DND-41 (cell line): ENCODE measurements at regions not wholly inside any gene's neighbourhood (a gene's known extent, or its start where the extent isn't known, plus 50 kb on each side); places are given as distances from the start of the nearest gene placed in this dataset.
"Not testable (repeated sequence)": the region's sequence is repeated elsewhere in the genome, so short reads cannot be mapped to it uniquely, and the experiment has no call there.

Experiments
- ATAC-seq: fragments of 200-7000 bp; cut with Tn5 transposase; 3 replicates; pipeline ENCODE4 v1.9.1; 2021; ENCODE audit warnings: low read depth; ENCODE audit not compliant: insufficient read depth
- DNase-seq: peaks from one replicate; pipeline ENCODE4 v3.0.0-alpha.2; 2020
- H2AFZ ChIP-seq: 2 replicates; pipeline ENCODE4 v1.6.0; 2012; ENCODE audit warnings: low read depth, low read length
- H3K27ac ChIP-seq: 2 replicates; pipeline ENCODE4 v1.5.1; 2012; ENCODE audit warnings: low read length, inconsistent platforms
- H3K27me3 ChIP-seq: fragments of 200-600 bp; sonication (generic); 2 replicates; pipeline ENCODE4 v1.6.0; 2012; ENCODE audit warnings: low read length, mild to moderate bottlenecking, inconsistent platforms; ENCODE audit not compliant: insufficient read depth, poor library complexity
- H3K36me3 ChIP-seq: 2 replicates; pipeline ENCODE4 v1.5.1; 2012; ENCODE audit warnings: low read length, inconsistent platforms; ENCODE audit not compliant: insufficient read depth
- H3K4me1 ChIP-seq: 2 replicates; pipeline ENCODE4 v1.5.1; 2012; ENCODE audit warnings: mild to moderate bottlenecking, low read length; ENCODE audit not compliant: insufficient read depth
- H3K4me2 ChIP-seq: 2 replicates; pipeline ENCODE4 v1.6.0; 2012; ENCODE audit warnings: mild to moderate bottlenecking, moderate library complexity, low read length, inconsistent platforms; ENCODE audit not compliant: insufficient read depth
- H3K4me3 ChIP-seq, 2 experiments: fragments of 200-600 bp in 1 of 2; shearing (Covaris generic) in 1 of 2; 2 replicates each; pipeline ENCODE4 v1.5.1; 2012 to 2016; ENCODE audit warnings: inconsistent platforms in 2 of 2, low read length in 2 of 2, mild to moderate bottlenecking in 2 of 2, low read depth in 1 of 2, moderate library complexity in 1 of 2
- H3K79me2 ChIP-seq: 2 replicates; pipeline ENCODE4 v1.6.0; 2012; ENCODE audit warnings: low read length, inconsistent platforms; ENCODE audit not compliant: insufficient read depth
- H3K9ac ChIP-seq: 2 replicates; pipeline ENCODE4 v1.6.0; 2012; ENCODE audit warnings: low read depth, mild to moderate bottlenecking, inconsistent platforms, low read length, moderate library complexity
- H3K9me3 ChIP-seq: 2 replicates; pipeline ENCODE4 v1.5.1; 2012; ENCODE audit warnings: low read length, moderate library complexity, mild to moderate bottlenecking, inconsistent platforms; ENCODE audit not compliant: insufficient read depth, severe bottlenecking
- H4K20me1 ChIP-seq: 2 replicates; pipeline ENCODE4 v1.6.0; 2012; ENCODE audit warnings: low read length; ENCODE audit not compliant: insufficient read depth
- CTCF ChIP-seq: IDR thresholded peaks from 2 replicates; pipeline ENCODE4 v1.5.1; 2012; ENCODE audit warnings: borderline replicate concordance, low read length, moderate library complexity, mild to moderate bottlenecking; ENCODE audit not compliant: poor library complexity, severe bottlenecking; ENCODE audit errors: extremely low read depth
- EZH2 ChIP-seq: IDR thresholded peaks from 3 replicates; pipeline ENCODE4 v1.6.1; 2012; ENCODE audit warnings: borderline replicate concordance, low read depth, mild to moderate bottlenecking, moderate library complexity, low read length, inconsistent platforms; ENCODE audit not compliant: severe bottlenecking

- no peaks in the 10 kb centered on the region for H3K9me3 ChIP-seq
- no peaks in the 10 kb centered on the region for H4K20me1 ChIP-seq
- no peak overlapping the region for H3K27ac ChIP-seq
- H3K9ac ChIP-seq, result no peak overlapping the region
- H2AFZ ChIP-seq, result no peak overlapping the region
- ATAC-seq (no peak), DNase-seq (no peak)
- H3K4me3 ChIP-seq, result no peak overlapping the region
- no peaks in the 10 kb centered on the region for H3K36me3 ChIP-seq
- H3K27me3 ChIP-seq, result no peaks in the 10 kb centered on the region
- no peaks in the 10 kb centered on the region for H3K79me2 ChIP-seq
- TF ChIP-seq CTCF (no peak), EZH2 (no peak)
- H3K4me1 ChIP-seq, result no peaks in the 10 kb centered on the region
- no peak overlapping the region for H3K4me2 ChIP-seq
Observed at GRCh38 chr2:90076311-90076710, 1384.8 kb downstream of the RPIA start.

- no peak for ATAC-seq
- no peak overlapping the region for H3K27ac ChIP-seq
- H3K36me3 ChIP-seq, result no peaks in the 10 kb centered on the region
- no peaks in the 10 kb centered on the region for H3K27me3 ChIP-seq
- H4K20me1 ChIP-seq, result no peaks in the 10 kb centered on the region
- no peaks in the 10 kb centered on the region for H3K9me3 ChIP-seq
- no peak overlapping the region for H2AFZ ChIP-seq
- no peak overlapping the region for H3K4me3 ChIP-seq
- TF ChIP-seq EZH2 (no peak), CTCF (no peak)
- H3K4me2 ChIP-seq, result no peak overlapping the region
- H3K4me1 ChIP-seq, result no peaks in the 10 kb centered on the region
- no peak overlapping the region for H3K9ac ChIP-seq
- DNase-seq, result no peak
- H3K79me2 ChIP-seq, result no peaks in the 10 kb centered on the region
Observed at GRCh38 chr2:90077948-90078347, 1386.5 kb downstream of the RPIA start.

GRCh38 chr2:90079374-90079773 lies 1387.9 kb downstream of the RPIA start:
- no peaks in the 10 kb centered on the region for H3K4me1 ChIP-seq
- no peaks in the 10 kb centered on the region for H4K20me1 ChIP-seq
- TF ChIP-seq EZH2, result no peak
- TF ChIP-seq CTCF, result no peak
- ATAC-seq (no peak), DNase-seq (no peak)
- no peak overlapping the region for H2AFZ ChIP-seq
- H3K4me2 ChIP-seq, result no peak overlapping the region
- no peak overlapping the region for H3K27ac ChIP-seq
- no peaks in the 10 kb centered on the region for H3K36me3 ChIP-seq
- no peaks in the 10 kb centered on the region for H3K79me2 ChIP-seq
- H3K4me3 ChIP-seq, result no peak overlapping the region
- H3K27me3 ChIP-seq, result no peaks in the 10 kb centered on the region
- H3K9ac ChIP-seq, result no peak overlapping the region
- H3K9me3 ChIP-seq, result no peaks in the 10 kb centered on the region

- not testable (repeated sequence) for H3K4me2 ChIP-seq, DNase-seq, H3K9me3 ChIP-seq, H3K4me3 ChIP-seq, H3K79me2 ChIP-seq, H4K20me1 ChIP-seq, H3K27me3 ChIP-seq, H3K27ac ChIP-seq, H3K36me3 ChIP-seq, ATAC-seq, H3K4me1 ChIP-seq, H2AFZ ChIP-seq, H3K9ac ChIP-seq
Observed at GRCh38 chr2:90087792-90088191, 1396.3 kb downstream of the RPIA start.

DNA sequence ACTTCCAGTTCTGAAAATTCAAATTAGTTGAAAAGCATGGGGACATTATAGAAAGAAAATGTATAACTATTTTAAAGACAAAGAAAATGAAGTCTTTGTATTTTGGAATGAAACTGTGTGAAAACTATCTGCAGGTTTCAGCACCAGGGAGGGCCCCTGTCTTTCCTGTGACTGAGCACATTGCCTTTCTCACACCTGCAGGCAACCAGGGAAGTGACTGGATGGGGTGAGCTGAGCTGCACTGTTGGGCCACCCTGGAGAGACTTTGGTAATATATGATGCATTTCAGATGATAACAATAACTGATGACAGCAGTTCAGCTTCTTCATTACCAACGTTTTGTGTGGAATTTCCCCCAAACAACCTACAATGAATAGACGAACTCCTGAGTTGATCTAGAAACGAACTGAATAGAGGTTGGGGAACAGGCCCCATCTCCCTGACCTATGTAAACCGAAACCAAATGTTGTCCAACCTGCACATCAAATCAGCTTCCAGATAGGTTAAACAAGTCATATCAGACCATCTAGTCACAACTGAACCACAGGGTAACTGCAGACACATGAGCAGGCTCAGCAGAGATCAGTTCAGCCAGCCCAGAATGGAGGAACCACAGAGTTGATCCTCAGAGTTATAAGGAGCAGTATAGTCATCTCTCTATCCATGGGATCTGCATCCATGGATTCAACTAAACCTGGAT lies 1402.2 kb downstream of the RPIA start:
- H3K27ac ChIP-seq, H4K20me1 ChIP-seq, H3K4me3 ChIP-seq, H3K79me2 ChIP-seq, H3K27me3 ChIP-seq, DNase-seq, ATAC-seq, H3K9ac ChIP-seq, H3K9me3 ChIP-seq, H2AFZ ChIP-seq, H3K4me2 ChIP-seq, H3K36me3 ChIP-seq, H3K4me1 ChIP-seq: not testable (repeated sequence)

- H3K27ac ChIP-seq, H4K20me1 ChIP-seq, H3K79me2 ChIP-seq, H3K4me2 ChIP-seq, H3K9me3 ChIP-seq, H3K9ac ChIP-seq, H3K27me3 ChIP-seq, H3K4me3 ChIP-seq, H3K4me1 ChIP-seq, H2AFZ ChIP-seq, H3K36me3 ChIP-seq, DNase-seq, ATAC-seq: not testable (repeated sequence)
Observed at GRCh38 chr2:90097617-90098016, 1406.1 kb downstream of the RPIA start.
